ENCODE measurements at regions not wholly inside any gene's neighbourhood (a gene's known extent, or its start where the extent isn't known, plus 50 kb on each side); places are given as distances from the start of the nearest gene placed in this dataset.

DNA sequence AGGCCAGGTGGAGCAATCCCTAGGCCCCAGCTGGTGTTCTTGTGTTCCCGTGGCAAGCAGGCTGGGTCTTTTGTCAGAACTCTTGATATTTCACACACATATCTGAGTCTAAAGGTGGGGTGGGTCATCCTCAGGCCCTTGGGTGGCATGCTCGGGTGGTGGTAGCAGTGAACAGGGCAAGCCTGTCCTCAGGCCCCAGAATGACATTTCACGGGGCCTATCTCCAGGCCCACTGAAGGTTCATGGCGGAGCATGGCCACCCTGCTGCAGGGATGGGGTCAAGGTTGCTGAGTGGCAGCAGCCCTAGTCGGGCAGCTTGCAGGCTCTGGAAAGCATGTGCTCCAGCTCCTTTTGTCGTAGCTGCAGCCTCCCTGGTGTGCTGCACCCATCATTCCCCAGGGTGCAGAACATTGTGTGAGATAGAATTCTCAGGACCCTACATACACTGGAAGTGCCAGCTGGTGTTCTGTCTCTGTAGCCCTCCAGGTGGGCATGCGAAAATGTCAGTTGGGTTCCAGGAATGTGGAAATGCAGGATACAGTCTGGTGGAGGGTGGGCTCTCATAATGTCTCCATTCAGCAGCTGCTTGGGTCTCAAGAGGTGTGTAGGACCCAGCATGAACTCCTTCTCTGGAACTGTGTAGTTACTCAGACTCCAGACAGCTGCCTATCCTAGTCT, 1571.8 kb downstream of the STIM2 start:
- Histone ChIP-seq H3K9me3 (ENCODE audit: control insufficient read depth, insufficient read depth, low read length) (no peaks in the 10 kb centered on the region), H3K4me1 (ENCODE audit: control insufficient read depth, insufficient read depth, low read length) (peaks cover 3% of the 10 kb centered on the region; the same call in 1 of the 2 replicates), H3K27me3 (ENCODE audit: control insufficient read depth, insufficient read depth, low read length) (no peaks in the 10 kb centered on the region), H3K27ac (ENCODE audit: low read length) (no peak overlapping the region), H3K4me3 (ENCODE audit: low read length) (no peak overlapping the region), H3K36me3 (ENCODE audit: control insufficient read depth, insufficient read depth, low read length) (no peaks in the 10 kb centered on the region)
- no peak for DNase-seq (ENCODE audit: low read depth, low spot score)
- no CpG with 5 or more reads among the region's 7 CpGs for WGBS (ENCODE audit: insufficient coverage, insufficient read length)

DNA sequence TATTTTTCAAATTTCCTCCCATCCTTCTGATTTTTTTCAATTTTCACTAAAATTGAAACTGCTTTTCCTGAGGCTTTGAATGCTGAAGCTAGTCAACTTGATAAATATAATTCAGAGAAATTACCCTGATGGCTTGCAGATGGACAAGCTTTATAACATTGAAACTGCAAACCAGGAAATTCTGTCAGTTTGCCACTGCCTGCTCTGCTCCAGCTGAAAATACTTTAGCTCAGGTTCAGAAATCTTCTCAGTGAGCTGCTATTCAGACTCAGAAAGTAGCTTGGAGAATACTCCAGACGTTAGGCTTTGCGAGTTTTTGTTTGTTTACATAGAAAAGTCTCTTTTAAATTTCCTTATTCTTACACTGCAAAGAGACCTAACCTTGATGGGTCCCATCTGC, 1574.7 kb downstream of the STIM2 start:
- no peak overlapping the region for H3K4me3 ChIP-seq (ENCODE audit: low read length)
- DNase-seq (ENCODE audit: low read depth, low spot score), result no peak
- H3K36me3 ChIP-seq (ENCODE audit: control insufficient read depth, insufficient read depth, low read length), result no peaks in the 10 kb centered on the region
- no peak overlapping the region for H3K27ac ChIP-seq (ENCODE audit: low read length)
- H3K4me1 ChIP-seq (ENCODE audit: control insufficient read depth, insufficient read depth, low read length), result peaks cover 3% of the 10 kb centered on the region; the same call in 1 of the 2 replicates
- H3K27me3 ChIP-seq (ENCODE audit: control insufficient read depth, insufficient read depth, low read length), result no peaks in the 10 kb centered on the region
- WGBS (ENCODE audit: insufficient coverage, insufficient read length), result no CpG with 5 or more reads among the region's 2 CpGs
- no peaks in the 10 kb centered on the region for H3K9me3 ChIP-seq (ENCODE audit: control insufficient read depth, insufficient read depth, low read length)

DNA sequence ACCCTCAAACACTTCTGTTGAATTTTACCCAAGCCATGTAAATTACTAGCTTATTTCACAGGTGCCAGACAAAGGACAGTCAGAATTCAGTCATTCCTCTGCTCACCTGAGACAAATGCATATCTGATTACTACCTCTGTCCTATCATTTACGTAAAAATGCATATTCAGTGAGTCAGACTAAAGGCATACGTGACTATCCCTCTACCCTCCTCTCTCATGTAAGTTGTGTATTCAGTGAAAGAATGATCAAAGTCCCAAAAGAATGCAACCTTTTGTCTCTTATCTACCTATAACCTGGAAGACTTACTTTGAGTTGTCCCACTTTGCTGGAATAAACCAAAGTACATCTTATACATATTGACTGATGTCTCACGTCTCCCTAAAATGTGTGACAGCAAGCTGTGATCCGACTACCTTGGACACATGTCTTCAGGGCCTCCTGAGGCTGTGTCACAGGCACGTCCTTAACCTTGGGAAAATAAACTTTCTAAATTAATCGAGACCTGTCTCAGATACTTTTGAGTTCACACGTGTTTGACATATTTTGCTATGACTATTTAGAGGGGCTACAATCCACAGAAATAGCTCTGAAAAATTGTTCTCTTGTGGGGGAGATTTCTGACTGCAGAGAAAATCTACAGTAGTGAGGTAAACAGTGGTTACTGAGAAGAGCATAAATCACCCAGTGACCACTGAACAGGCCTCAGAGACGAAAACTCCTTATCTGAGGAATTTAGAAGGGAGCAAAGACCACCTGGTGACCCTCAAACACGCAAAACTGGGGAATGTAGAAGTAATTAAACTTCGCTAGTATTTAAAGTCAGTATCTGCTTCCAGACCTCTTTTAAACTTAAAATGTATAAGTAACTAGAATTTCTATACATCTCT, 1575.8 kb downstream of the STIM2 start:
- Histone ChIP-seq H3K4me3 (ENCODE audit: low read length) (no peak overlapping the region), H3K4me1 (ENCODE audit: control insufficient read depth, insufficient read depth, low read length) (peaks cover 3% of the 10 kb centered on the region; the same call in 1 of the 2 replicates), H3K27ac (ENCODE audit: low read length) (no peak overlapping the region), H3K36me3 (ENCODE audit: control insufficient read depth, insufficient read depth, low read length) (no peaks in the 10 kb centered on the region), H3K9me3 (ENCODE audit: control insufficient read depth, insufficient read depth, low read length) (no peaks in the 10 kb centered on the region), H3K27me3 (ENCODE audit: control insufficient read depth, insufficient read depth, low read length) (no peaks in the 10 kb centered on the region)
- WGBS (ENCODE audit: insufficient coverage, insufficient read length), result no CpG with 5 or more reads among the region's 10 CpGs
- DNase-seq (ENCODE audit: low read depth, low spot score), result no peak

DNA sequence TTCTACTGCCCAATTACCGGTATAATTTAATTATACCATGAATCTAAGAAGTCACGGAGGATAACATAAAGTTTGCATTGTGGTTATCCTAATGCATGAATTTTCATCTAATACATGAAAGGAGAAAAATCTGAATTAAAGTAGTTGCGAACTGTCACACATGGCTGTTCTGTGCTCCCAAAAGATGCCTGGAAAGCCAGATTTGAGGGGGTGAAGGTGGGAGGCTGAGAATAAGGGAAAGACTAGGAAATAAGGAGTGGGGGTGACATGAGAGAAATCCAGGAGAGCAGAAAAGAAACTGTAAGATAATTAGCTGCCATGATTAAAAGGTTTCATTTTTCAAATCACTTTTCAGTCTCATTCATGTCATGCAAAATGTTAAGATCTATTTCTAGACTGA, 1582.7 kb downstream of the STIM2 start:
- no CpG with 5 or more reads among the region's 3 CpGs for WGBS (ENCODE audit: insufficient coverage, insufficient read length)
- Histone ChIP-seq H3K9me3 (ENCODE audit: control insufficient read depth, insufficient read depth, low read length) (no peaks in the 10 kb centered on the region), H3K4me3 (ENCODE audit: low read length) (no peak overlapping the region), H3K27ac (ENCODE audit: low read length) (no peak overlapping the region), H3K4me1 (ENCODE audit: control insufficient read depth, insufficient read depth, low read length) (no peaks in the 10 kb centered on the region), H3K27me3 (ENCODE audit: control insufficient read depth, insufficient read depth, low read length) (no peaks in the 10 kb centered on the region), H3K36me3 (ENCODE audit: control insufficient read depth, insufficient read depth, low read length) (no peaks in the 10 kb centered on the region)
- no peak for DNase-seq (ENCODE audit: low read depth, low spot score)

DNA sequence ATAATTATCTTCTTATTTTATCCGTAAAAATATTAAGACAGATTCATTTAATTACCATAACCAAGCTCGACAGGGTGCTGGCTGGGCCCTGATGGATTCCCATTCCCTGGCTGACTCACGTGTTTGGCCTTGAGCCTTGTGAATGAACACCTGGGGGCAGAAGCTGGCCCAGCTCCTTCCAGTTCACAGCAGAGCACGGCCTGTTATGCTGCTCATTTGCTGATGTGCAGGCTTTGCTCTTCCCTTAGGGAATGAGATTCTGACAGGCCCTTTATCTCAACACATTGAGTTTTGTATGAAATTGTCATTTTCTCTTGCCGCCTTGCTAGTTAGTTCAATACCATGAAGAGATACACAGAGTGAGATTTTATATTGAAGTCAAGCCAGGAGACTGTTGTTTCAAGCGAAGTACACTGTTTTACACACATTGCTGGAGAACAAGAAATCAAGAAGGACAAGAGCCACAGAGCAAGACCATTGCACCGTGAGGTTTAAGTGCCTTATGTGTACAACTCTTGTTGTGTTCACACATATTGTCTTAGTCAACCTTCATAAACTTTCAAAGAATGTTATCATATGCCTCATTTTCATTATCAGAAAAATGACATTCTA, 1583.3 kb downstream of the STIM2 start:
- Histone ChIP-seq H3K4me1 (ENCODE audit: control insufficient read depth, insufficient read depth, low read length) (no peaks in the 10 kb centered on the region), H3K27me3 (ENCODE audit: control insufficient read depth, insufficient read depth, low read length) (no peaks in the 10 kb centered on the region), H3K36me3 (ENCODE audit: control insufficient read depth, insufficient read depth, low read length) (no peaks in the 10 kb centered on the region), H3K27ac (ENCODE audit: low read length) (no peak overlapping the region), H3K9me3 (ENCODE audit: control insufficient read depth, insufficient read depth, low read length) (no peaks in the 10 kb centered on the region), H3K4me3 (ENCODE audit: low read length) (no peak overlapping the region)
- no CpG with 5 or more reads among the region's 7 CpGs for WGBS (ENCODE audit: insufficient coverage, insufficient read length)
- DNase-seq (ENCODE audit: low read depth, low spot score), result no peak

DNA sequence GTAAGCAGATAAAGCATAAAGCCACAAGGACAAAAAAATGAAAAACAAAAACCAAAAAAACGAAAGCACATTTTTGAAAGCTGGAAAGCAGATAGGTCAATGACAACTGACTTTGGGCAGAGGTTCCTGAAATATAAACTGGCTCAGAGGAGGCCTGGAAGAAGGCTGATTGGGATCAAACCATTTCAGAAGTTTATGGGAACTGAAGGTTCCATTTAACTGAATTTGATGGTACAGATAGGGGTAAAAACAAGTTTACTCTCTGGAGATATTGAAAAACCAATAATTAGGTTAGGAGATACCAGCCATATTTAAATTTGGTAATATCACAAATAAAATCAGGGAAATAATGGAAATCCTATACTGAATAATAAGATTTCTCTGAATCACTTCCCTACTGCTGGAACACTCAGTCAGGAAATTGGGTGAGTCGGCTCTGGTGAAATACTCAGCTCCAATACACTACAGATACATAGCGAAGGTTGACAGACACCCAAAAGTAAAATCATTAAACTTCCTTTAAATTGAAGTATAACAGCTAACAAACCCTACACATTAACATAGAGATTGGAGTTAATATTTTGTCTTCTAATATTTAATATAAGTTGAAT, 1584.3 kb downstream of the STIM2 start:
- Histone ChIP-seq H3K9me3 (ENCODE audit: control insufficient read depth, insufficient read depth, low read length) (no peaks in the 10 kb centered on the region), H3K4me3 (ENCODE audit: low read length) (no peak overlapping the region), H3K27ac (ENCODE audit: low read length) (no peak overlapping the region), H3K36me3 (ENCODE audit: control insufficient read depth, insufficient read depth, low read length) (no peaks in the 10 kb centered on the region), H3K4me1 (ENCODE audit: control insufficient read depth, insufficient read depth, low read length) (no peaks in the 10 kb centered on the region), H3K27me3 (ENCODE audit: control insufficient read depth, insufficient read depth, low read length) (no peaks in the 10 kb centered on the region)
- DNase-seq (ENCODE audit: low read depth, low spot score), result no peak
- WGBS (ENCODE audit: insufficient coverage, insufficient read length), result no CpG with 5 or more reads among the region's 3 CpGs

DNA sequence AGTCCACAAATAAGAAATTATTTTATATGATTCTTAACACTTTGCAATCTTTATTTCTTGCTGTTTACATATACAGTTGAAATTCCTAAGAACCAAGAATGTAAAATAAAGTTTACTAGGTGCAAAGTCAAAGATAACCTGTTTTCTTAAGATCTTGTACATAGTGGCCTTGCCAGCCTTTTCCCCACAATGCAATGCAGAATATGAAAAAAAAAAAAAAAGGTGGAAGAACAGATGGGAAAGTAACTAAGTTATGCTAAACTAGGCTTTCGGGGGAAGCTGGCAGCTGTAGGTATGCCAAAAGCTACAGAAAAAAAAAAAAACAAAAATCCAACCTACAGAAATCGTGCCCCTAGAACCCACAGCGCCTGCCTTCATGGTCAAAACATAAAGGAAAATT, 1588.4 kb downstream of the STIM2 start:
- no peaks in the 10 kb centered on the region for H3K9me3 ChIP-seq (ENCODE audit: control insufficient read depth, insufficient read depth, low read length)
- H3K36me3 ChIP-seq (ENCODE audit: control insufficient read depth, insufficient read depth, low read length), result no peaks in the 10 kb centered on the region
- no peaks in the 10 kb centered on the region for H3K27me3 ChIP-seq (ENCODE audit: control insufficient read depth, insufficient read depth, low read length)
- no peak overlapping the region for H3K27ac ChIP-seq (ENCODE audit: low read length)
- DNase-seq (ENCODE audit: low read depth, low spot score), result no peak
- H3K4me1 ChIP-seq (ENCODE audit: control insufficient read depth, insufficient read depth, low read length), result no peaks in the 10 kb centered on the region
- H3K4me3 ChIP-seq (ENCODE audit: low read length), result no peak overlapping the region
- WGBS (ENCODE audit: insufficient coverage, insufficient read length), result no CpG with 5 or more reads among the region's 3 CpGs

DNA sequence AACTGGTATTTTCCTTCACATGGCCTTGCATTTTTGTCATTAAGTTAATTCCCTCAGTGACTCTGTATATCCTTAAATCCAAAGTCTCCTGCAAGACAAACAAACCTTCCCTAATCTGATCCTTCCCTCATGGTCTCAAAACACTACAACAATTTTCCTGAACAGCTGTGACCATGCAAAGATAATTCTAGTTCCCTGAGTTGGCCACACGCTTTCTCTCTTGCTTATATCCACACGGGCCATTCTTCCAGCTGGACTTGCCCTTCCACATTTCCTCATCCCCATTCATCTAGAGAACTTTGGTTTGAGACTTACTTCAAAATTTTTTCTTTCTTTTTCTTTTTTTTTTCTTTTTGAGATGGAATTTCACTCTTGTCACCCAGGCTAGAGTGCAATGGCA, 1590.7 kb downstream of the STIM2 start:
- Histone ChIP-seq H3K27me3 (ENCODE audit: control insufficient read depth, insufficient read depth, low read length) (no peaks in the 10 kb centered on the region), H3K9me3 (ENCODE audit: control insufficient read depth, insufficient read depth, low read length) (no peaks in the 10 kb centered on the region), H3K4me1 (ENCODE audit: control insufficient read depth, insufficient read depth, low read length) (no peaks in the 10 kb centered on the region), H3K36me3 (ENCODE audit: control insufficient read depth, insufficient read depth, low read length) (no peaks in the 10 kb centered on the region), H3K4me3 (ENCODE audit: low read length) (no peak overlapping the region), H3K27ac (ENCODE audit: low read length) (no peak overlapping the region)
- WGBS (ENCODE audit: insufficient coverage, insufficient read length), result no CpG with 5 or more reads among the region's 2 CpGs
- no peak for DNase-seq (ENCODE audit: low read depth, low spot score)

DNA sequence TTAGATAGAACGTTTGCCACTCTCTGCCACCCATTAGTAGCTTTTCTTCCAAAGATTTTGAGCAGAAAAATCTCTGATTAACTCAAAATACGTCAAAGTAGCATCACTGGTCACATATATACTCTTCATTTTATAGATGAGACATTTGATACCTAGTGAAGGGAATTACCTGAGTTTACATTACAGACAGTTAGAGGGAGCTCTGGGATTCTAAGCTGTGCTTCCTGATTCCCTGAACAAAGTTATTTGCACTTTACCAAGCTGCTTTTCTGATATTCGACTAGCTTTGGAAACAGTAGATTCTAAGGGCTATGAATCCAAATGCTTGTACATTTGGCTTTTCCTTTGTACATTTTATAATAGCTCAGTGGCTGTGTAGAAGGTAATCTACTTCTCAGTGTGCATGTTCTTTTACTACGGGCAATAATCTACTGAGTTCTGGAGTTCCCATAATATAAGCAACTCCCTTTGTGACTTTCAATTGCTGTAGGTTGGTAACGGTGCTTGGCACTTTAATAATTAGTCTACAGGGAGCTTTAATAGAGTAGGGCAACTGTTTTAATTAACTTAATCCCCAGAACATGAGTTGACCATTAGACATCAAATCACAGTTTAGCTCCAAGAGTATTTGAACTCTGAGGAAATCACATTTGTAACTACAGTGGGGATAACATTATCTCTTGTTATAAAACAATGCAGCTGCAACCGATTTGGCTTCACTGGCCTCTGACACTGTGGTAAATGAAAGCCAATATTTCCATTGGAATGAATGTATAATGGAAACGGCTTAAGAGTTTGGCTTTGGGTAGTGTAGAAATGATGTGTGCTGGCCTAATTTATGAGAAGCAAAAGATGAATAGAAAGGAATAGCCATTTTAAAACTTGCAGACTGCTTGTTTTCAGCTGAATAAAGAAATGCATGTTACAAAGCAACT, 1602.4 kb downstream of the STIM2 start:
- H3K27ac ChIP-seq (ENCODE audit: low read length), result no peak overlapping the region
- no peaks in the 10 kb centered on the region for H3K4me1 ChIP-seq (ENCODE audit: control insufficient read depth, insufficient read depth, low read length)
- no CpG with 5 or more reads among the region's 7 CpGs for WGBS (ENCODE audit: insufficient coverage, insufficient read length)
- no peaks in the 10 kb centered on the region; the same call in 1 of the 2 replicates for H3K36me3 ChIP-seq (ENCODE audit: control insufficient read depth, insufficient read depth, low read length)
- H3K9me3 ChIP-seq (ENCODE audit: control insufficient read depth, insufficient read depth, low read length), result no peaks in the 10 kb centered on the region
- no peaks in the 10 kb centered on the region for H3K27me3 ChIP-seq (ENCODE audit: control insufficient read depth, insufficient read depth, low read length)
- no peak for DNase-seq (ENCODE audit: low read depth, low spot score)
- H3K4me3 ChIP-seq (ENCODE audit: low read length), result no peak overlapping the region
